HCEC 1CT (cell line): ENCODE measurements at regions not wholly inside any gene's neighbourhood (a gene's known extent, or its start where the extent isn't known, plus 50 kb on each side); places are given as distances from the start of the nearest gene placed in this dataset.

Experiments
- DNase-seq: peaks from one replicate; pipeline ENCODE4 v3.0.0-alpha.2; 2017

GRCh38 chr6:1553562-1554083 is 56.1 kb upstream of the FOXC1 start:
- no peak for DNase-seq

GRCh38 chr6:1554141-1554475 is 55.6 kb upstream of the FOXC1 start:
- no peak for DNase-seq

- peak; percentile 42 for DNase-seq
Observed at GRCh38 chr6:1554476-1555310, 55.0 kb upstream of the FOXC1 start.

- no peak for DNase-seq
Observed at GRCh38 chr6:1558388-1558787, 51.3 kb upstream of the FOXC1 start.
